HL-60 (cell line): ENCODE measurements at regions not wholly inside any gene's neighbourhood (a gene's known extent, or its start where the extent isn't known, plus 50 kb on each side); places are given as distances from the start of the nearest gene placed in this dataset.

Experiments
- DNase-seq, 2 experiments: peaks; one replicate each; pipeline ENCODE4 v3.0.0-alpha.2; 2010 to 2020; ENCODE audit warnings: low read depth in 1 of 2, low spot score in 1 of 2
- H3K27ac ChIP-seq: fragments of 250-450 bp; sonication (Bioruptor Pico); replicated peaks from 2 replicates; pipeline ENCODE4 v1.5.1; 2020; ENCODE audit warnings: mild to moderate bottlenecking, moderate library complexity
- H3K27me3 ChIP-seq: fragments of 250-450 bp; sonication (Bioruptor Pico); 2 replicates; pipeline ENCODE4 v1.5.1; 2021; ENCODE audit warnings: mild to moderate bottlenecking, moderate library complexity; ENCODE audit not compliant: insufficient read depth, poor library complexity, severe bottlenecking
- H3K4me3 ChIP-seq: replicated peaks from 2 replicates; pipeline ENCODE4 v1.5.1; 2011; ENCODE audit warnings: mild to moderate bottlenecking, control low read depth, low read length; ENCODE audit not compliant: insufficient read depth
- CTCF ChIP-seq: IDR thresholded peaks from one replicate; pipeline ENCODE4 v1.5.1; 2011; ENCODE audit warnings: low read length, control low read depth, inconsistent platforms; ENCODE audit not compliant: insufficient read depth
- GABPA ChIP-seq: IDR thresholded peaks from 2 replicates; pipeline ENCODE4 v1.6.1; 2012; ENCODE audit warnings: low read depth
- POLR2AphosphoS5 ChIP-seq: IDR thresholded peaks from 2 replicates; pipeline ENCODE4 v1.6.1; 2012; ENCODE audit warnings: low read depth
- REST ChIP-seq: IDR thresholded peaks from 2 replicates; pipeline ENCODE4 v1.6.1; 2012; ENCODE audit warnings: low read depth; ENCODE audit not compliant: insufficient replicate concordance
- SPI1 ChIP-seq: IDR thresholded peaks from 2 replicates; pipeline ENCODE4 v1.6.1; 2012; ENCODE audit warnings: low read depth, mild to moderate bottlenecking, borderline replicate concordance

GRCh38 chr9:105026451-105026850 lies 98.5 kb upstream of the ABCA1 start:
- DNase-seq = peak in 1 of 2 experiments; percentile 56
- H3K4me3 ChIP-seq = no peak overlapping the region
- TF ChIP-seq POLR2AphosphoS5 (no peak), REST (no peak), CTCF (no peak), GABPA (no peak), SPI1 (no peak)
- H3K27me3 ChIP-seq = no peaks in the 10 kb centered on the region
- peak overlapping the region; percentile 28 for H3K27ac ChIP-seq

GRCh38 chr9:105027084-105027483 lies 99.1 kb upstream of the ABCA1 start:
- no peak overlapping the region; the same call in 1 of the 2 replicates for H3K27ac ChIP-seq
- no peak for TF ChIP-seq POLR2AphosphoS5
- TF ChIP-seq CTCF = no peak
- TF ChIP-seq GABPA = no peak
- no peak for TF ChIP-seq SPI1
- TF ChIP-seq REST = no peak
- H3K27me3 ChIP-seq = no peaks in the 10 kb centered on the region
- no peak overlapping the region for H3K4me3 ChIP-seq
- no peak for DNase-seq

GRCh38 chr9:105030285-105030684 lies 102.3 kb upstream of the ABCA1 start:
- H3K4me3 ChIP-seq = no peak overlapping the region
- H3K27ac ChIP-seq = no peak overlapping the region
- no peaks in the 10 kb centered on the region for H3K27me3 ChIP-seq
- TF ChIP-seq CTCF = no peak
- no peak for TF ChIP-seq REST
- TF ChIP-seq SPI1 = no peak
- no peak for TF ChIP-seq POLR2AphosphoS5
- no peak for TF ChIP-seq GABPA
- DNase-seq = no peak
